HG02798 (cell line): ENCODE measurements at regions not wholly inside any gene's neighbourhood (a gene's known extent, or its start where the extent isn't known, plus 50 kb on each side); places are given as distances from the start of the nearest gene placed in this dataset.

Experiments
- ATAC-seq: cut with Tn5 transposase; IDR thresholded peaks from one replicate; pipeline ENCODE4 v1.9.1; 2021; ENCODE audit warnings: mild to moderate bottlenecking; ENCODE audit not compliant: unreplicated experiment, poor library complexity

DNA sequence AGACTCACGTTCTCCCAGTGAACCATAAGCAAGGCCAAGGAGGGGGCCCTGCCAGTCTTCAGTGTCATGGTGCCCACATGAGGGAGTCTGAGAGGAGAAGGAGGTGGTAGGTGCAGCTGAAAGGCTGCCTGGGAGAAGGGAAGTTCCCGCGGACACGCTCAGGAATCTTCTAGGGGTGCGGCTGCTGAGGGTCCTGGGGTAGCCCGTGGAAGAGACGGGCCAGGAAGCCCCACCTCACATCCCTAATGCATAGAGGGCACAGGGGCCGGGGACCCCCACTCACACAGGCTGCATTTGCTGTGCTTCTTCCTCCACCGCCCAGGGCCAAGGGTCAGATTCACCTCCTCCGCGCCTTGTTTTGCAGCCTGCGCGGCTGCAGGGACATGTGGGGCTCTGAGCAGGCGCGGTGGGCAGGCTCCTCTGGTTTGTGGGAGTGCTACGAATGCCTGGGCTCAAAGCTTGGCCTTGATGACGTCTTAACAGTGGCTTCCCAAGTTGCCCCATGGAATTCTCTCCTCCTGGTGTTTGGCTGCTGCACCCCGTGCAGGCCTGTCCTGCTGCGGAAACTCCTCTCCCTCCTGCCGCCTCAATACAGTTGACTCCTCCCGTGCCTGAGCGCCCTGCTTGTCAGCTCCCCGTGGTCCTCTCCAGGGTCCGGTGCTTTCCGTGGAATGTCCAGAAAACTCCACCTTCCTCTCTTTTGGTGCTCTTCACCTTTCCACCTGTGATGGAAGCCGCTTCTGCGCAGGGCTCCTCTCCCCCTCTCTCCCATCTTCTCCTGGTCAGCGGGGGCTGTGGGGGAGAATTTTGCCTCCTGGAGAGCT lies 95.7 kb downstream of the VAPA start:
- ATAC-seq, result no peak

DNA sequence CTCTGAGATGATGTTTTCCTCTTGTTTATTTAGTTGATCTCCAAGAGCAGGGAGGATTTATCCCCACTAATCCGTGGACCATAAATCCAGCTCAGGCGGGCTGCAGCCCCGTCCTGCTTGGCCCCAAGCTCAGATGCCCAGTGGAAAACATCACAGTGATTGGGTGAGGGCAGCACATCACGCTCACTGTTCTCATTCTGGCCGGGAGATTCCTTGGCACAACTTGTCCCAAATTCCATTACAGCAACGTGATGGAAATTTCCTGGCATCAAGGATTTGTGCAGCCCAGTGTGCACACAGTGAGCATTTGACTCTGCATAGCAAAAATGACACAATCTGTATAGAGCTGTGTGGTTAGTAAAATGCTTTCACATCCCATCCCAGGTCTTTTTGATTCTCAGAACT lies 96.8 kb downstream of the VAPA start:
- no peak for ATAC-seq

DNA sequence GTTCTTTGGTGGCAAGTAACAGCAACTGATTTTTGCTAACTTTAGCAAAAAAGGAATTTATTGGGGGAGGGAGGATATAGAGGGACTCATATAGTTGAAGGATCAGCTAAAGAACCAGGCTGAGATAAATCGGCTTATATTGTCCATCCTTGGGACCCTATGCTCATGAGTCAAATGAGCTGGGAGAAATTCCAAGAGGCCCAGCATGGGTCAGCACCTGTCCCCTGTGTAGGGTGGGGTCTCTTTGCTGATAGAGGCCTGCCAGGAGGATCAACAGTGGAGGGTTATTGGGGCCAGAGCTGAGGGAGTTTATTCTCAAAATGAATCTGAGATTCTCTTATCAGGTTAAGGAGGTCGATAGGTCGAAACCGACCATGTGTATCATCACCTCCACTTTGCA lies 97.2 kb downstream of the VAPA start:
- ATAC-seq, result no peak

DNA sequence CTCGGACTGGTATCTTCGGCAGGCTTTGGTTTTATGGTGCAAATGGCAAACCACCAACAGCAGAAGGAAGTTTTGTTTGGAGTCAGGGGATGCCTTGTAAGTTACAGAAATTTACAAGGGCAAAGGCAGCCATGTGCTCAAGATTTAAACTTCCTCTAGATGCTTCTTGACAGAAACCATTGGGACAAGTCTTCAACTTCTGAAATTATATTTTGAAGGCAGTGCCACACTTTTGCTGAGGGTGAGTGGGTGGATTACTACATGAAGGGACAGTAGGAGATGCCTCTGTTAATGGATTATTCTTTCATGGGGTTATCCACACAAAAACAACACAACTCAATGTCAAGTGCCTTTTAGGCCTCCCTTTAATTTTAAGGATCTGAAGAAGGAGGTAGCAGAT lies 97.9 kb downstream of the VAPA start:
- ATAC-seq, result no peak

DNA sequence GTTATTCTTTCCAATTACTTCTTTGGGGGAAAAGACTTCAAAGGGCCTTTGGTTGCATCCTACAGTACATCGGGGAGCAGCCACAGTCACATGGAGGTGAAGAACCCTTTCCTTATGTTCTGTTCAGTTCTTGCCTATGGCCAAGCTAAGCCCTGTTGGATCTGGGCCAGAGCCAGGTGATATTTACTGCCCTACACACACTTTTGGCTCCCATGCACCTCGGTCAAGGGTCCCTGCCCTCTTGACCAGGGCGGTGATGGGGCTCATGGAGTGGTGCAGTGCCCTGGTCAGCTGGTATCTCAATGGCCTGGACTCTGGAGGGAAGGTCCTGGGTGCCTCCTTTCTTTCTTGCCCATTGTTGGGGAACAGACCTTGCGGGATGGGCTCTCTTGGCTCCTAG lies 98.7 kb downstream of the VAPA start:
- ATAC-seq, result no peak

DNA sequence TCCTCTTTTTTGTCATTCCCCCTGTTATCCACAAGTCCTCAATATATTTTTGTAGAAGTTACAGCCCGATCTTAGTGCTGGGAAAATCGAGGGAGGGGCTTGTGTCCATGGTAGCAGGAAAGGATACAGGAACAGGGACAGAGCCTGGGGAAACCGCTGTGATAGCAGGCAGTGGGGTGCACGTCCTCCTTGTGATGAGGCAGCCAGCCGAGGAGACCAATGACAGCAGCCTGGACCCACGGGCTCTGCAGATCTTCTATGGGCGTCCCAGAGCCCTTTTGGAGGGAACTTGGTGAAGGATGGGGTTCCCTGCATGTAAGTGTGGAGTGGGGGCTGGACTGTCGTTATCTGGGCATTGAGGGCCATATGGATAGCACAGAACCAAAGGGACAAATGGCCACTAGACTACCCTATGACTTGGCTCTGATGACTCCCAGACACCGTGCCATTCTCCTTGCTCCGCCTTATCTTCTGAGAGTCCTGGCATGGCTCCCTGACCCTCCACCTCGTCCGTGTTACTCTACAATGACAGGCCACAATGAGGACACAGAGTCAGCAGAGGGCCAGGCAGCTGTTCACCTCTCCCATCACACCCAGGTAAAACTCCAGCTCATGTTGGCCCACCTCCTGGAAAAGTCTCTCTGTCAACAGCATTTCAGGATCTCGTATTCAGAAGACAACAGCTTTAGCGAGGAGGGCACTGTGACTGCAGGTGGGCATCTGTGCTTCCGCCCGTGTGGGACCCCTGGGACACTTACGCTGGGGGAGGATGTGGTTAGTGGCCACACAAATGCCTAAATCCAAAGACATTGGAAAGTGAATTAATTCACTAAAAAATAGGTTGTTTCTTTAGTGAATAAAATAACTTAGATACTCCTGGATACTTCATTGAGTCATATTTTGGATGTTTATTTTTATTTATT lies 100.1 kb downstream of the VAPA start:
- no peak for ATAC-seq

DNA sequence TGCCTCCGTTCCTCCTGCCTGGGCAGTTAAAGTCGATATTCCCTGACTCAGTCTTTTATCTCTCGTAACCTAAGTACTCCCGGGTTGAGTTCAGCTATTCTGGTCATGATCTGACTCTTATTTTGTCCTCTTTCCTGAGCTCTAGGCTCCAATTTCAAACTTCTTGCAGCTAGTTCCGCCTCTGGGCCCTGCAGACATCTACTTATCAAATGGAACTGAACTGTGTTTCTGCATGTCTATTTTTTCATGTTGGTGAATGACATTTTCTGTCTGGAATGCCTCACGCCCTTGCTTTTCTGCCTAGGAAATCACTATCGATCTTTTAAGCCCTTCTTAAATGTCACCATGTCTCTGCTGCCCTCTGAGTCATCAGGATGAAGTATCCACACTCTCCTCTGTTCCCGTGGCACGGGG lies 101.5 kb downstream of the VAPA start:
- ATAC-seq, result no peak

DNA sequence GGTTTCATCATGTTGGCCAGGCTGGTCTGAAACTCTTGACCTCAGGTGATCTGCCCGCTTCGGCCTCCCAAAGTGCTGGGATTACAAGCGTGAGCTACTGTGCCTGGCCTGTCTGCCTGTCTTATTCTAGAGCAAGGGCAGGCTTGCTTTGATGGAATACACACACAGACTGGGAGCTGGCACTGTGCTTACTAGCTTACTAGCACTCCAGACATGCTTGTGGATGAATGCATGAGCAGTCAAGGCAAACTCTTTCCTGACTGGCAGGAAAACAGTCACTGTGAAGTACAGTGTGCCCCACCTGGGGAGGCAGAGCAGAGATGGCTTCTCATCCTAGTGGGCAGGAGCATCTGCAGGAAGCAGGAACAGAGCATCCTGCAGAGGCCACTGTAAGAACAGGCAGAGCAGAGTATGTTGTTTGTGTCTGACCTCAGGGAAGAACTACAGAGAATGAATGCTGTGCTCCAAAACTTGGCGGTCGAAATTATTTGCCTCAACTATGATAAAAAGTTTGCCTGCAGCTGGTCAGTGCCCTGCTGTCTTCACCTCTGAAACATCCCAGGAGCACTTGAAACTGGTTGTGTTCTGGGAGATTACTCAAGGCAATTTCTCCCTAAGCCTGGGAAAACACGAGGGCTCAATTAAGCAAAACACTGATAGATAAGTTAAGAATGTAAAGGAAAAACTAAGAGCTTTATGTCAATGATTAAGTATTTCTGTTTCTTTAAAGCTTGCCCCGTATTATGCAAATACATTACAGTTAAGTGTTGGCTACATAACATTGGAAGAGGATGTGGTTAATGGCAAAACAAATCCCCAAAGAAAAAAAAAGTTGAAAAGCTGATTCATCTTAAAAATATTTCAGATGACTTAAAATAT lies 102.4 kb downstream of the VAPA start:
- ATAC-seq, result no peak

DNA sequence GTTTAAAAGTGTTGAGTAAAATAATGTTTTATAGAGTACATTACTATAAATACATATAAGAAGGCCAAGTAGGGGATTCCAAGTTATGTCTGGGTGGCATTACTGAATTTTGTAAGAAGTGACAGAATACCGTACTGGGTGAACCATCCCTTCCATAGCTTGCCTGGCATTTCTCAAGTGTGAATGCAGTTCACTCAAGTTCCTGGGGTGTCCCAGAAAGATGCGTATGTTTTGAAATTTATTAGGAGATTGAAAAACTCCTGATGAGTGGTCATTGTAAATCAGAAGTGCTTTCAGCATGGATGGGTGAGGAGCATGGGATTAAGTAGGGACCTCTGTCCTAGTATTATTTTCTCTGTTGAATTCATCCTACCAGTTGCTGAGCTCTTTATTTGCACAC lies 103.2 kb downstream of the VAPA start:
- ATAC-seq, result no peak

DNA sequence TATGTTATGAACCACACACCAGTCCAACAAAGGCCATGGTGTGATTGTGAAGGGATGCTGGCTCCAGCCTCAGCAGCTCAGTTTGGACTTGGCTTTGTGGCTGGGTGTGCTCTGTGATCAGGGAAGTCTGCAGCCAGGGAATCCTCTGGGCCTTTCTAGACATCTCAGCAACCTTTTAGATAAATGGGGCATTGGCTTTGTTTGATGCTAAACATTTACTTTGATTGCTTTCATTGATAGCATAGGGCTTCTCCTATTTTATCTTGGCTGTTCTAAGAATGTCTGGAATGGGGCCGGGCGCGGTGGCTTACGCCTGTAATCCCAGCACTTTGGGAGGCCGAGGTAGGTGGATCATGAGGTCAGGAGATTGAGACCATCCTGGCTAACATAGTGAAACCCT lies 104.5 kb downstream of the VAPA start:
- no peak for ATAC-seq

DNA sequence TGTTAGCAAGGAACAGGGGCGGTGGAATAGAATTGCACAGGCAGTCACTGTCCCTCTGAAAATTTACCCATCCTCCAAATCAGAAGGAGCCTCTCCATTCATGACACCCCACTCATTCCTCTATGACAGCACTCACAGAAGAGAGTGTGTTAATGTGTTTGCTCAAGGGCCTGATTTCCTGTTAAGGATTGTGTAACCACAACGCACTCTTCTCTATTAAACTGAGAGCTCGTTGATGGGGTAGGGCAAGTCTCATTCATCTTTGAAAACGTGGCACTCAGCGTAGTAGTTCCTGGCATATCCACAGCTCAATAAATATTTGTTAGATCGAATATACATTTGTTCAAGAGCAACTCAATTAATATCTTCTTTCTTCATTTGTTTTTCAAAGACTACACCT lies 106.4 kb downstream of the VAPA start:
- no peak for ATAC-seq

DNA sequence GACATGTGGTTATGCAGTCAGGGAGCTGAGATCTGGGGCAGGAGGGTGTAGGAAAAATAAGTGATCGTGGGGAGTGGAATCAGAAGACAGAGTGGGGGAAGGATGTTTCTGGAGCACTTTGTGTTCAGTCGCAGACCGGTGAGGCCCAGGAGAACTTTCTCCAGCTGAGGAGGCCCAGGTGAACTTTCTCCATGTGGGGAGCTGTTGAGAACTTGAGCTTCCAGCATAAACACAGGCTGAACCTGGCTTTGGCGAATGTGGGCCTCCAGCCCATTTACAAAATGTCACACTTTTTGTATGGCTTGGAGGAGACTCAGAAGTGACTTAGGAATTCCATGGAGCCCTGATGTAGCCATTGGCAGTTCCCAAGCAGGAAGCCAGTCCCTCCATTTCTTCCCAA lies 108.5 kb downstream of the VAPA start:
- ATAC-seq, result no peak

DNA sequence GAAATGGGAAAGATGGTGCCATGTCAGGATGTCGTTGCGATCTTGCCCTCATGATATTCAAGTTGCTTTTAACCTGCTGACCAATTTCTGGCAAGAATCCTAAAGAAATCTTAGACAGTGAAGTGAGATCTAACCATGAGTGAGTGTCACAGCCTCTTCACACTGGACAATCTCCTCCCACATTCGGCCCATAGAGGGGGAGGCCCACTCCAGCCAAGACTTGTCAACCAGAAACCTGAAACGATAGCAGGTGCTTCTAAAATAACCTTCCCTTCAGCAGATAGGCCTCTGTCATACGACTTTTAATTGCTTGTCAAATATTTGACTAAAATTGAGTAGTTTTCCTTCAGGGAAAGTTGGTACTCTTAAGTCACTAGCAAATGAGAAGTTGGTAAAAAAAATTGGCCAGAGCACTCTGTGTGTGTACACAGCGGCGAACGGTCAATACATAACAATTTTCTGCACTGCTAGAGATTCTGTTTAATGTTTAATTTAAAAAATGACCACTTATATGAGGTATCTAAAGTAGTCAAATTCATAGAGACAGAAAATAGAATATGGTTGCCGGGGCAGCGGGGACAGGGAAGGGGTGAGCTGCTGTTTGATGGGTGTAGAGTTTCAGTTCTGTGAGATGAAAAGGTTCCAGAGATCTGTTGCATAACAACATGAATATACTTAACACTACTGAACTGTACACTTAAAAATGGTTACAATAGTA lies 110.2 kb downstream of the VAPA start:
- no peak for ATAC-seq

DNA sequence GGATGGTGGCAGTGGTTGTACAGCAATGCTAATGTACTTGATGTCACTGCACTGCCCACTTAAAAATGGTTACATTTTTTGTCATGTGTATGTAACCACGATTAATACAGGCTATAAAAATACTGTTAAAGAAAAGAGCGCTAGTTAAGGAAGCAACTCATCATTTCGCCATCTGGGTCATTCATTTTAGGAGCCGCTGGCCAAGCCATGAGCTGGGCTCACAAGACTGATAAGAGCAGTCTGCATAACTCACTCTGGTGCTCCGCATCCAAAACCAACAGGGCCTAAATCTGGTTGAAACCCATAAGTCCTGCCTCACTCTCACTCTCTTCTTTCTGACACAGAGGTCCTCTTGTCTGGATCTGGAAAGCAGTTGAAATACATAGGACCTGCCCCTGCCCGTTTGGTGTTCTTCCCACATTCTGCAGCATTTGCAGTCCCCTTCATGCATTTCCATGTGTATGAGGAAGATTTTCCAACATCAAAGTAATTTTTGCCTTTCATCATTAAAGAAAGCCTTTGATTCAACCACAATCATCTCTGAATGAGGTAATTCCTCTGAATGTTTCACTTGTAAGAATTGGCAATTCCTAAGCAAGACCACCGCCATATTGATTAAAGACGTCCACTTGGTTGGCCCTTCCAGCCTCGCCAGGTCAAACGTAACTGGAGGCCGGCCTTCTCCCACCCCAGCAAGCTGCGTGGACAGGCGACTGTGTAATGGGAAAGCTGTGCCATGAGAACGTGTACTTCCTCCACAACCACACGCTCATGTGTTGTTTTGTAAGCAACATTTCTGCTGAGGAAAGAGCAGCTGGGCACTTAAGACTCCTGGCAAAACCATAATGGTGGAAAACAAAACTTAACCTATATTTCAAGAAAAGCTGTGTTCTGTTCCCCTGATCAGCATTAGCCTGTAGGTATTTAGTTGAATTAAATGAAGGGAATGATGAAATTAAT lies 112.2 kb downstream of the VAPA start:
- ATAC-seq, result no peak

DNA sequence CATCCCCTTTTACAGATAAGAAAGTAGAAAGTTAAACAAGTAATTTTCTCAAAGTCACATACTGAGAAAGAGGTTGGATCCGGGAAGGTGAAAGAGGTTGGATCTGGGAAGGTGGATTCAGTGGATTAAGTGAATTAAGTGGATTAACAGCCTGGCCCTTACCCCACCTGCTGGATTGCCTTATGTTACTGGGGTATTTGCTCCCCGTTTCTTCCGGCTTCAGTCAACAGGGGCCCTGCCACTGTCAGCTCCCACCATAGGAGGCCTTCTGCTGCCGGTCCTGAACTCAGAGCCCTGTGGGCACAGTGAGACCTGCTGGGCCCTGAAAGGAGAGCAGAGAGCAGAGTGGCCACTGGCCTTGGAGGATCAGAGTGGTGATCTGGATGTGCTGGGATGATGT lies 113.2 kb downstream of the VAPA start:
- ATAC-seq, result no peak

DNA sequence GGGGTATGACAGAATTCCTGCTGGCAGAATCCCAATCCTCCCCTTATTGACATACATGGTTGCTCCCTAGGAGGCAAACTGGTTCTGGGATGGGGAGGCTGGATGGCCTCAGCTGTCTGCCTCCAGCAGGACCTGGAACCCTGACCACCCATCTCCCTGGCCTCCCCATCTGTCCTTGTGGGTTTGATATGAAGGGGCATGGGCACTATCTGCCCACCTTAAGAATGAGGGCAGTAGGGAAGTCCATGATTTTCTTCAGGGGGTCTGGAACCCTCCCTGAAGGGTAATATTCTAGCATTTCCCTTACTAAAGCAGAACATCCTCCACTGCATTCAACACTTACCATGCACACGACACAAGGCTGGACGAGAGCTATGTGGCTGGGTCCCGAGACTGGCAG lies 113.6 kb downstream of the VAPA start:
- ATAC-seq, result no peak

DNA sequence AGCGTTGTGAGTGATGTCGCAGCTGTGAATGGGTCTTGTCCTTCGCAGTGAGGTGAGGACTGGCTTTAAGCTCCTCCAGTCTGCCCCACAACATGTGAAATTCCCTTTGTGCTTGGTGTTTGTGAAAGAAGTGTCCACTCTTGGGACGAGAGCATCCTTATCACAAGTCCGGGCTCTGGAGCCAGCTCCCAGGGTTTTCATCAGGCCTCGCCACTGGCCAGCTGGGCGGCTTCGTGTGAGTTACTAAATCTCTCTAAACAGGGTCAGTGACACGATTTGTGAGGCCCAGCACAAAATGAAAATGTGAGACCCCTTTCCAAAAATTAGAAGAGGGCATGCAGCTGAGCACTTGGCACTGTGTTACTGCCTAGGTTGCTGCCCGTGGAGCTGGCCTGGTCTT lies 115.9 kb downstream of the VAPA start:
- no peak for ATAC-seq

DNA sequence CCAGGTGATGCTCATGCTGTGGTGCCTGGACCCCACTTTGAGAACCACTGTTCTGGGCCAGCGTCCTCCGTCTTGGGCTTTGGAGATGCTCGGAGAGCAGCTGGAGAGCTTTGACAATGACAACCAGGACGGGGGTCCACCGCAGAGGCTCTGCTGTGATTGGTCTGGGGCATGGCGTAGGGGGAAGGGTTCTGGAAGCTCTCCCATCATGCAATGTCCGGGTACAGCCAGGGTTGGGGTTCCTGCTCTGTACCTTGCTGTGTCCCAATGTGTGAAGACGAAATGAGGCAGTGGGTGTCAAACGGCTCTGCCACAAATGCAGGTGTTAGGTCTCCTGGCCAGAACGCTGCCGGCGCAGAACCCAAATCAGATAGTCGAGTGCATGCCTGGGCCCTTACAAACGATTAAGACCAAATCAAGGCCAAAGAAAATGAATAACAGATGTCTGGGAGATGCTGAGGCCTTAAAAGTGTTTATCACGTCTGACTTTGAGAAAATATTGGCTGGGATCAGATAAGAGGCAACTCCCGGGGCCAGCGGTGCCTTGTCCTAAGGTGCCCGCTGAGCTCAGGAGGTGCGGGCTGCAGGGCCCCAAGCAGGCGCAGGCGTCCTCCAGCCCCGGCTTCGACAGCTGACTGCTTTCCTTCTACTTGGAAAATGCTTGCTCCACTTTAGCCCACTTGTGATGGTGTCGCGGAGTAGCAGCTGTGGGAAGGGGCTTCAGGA lies 117.2 kb downstream of the VAPA start:
- no peak for ATAC-seq
